Trophoblast cell (in vitro differentiated cells and primary cell): ENCODE measurements at regions not wholly inside any gene's neighbourhood (a gene's known extent, or its start where the extent isn't known, plus 50 kb on each side); places are given as distances from the start of the nearest gene placed in this dataset.
A peak's percentile ranks its signal among the peaks of the same experiment; 100 is the strongest.

ENCODE experiments used
- DNase-seq, 2 donors: peaks; one replicate each; pipeline ENCODE4 v3.0.0-alpha.2; 2016
- H2AFZ ChIP-seq: 2 replicates; pipeline ENCODE4 v1.6.1; 2013; ENCODE audit warnings: low read length, moderate library complexity, mild to moderate bottlenecking; ENCODE audit not compliant: insufficient read depth, poor library complexity
- H2AK5ac ChIP-seq: 2 replicates; pipeline ENCODE4 v1.6.1; 2013; ENCODE audit warnings: mild to moderate bottlenecking, low read length
- H2BK120ac ChIP-seq: 2 replicates; pipeline ENCODE4 v1.6.1; 2013; ENCODE audit warnings: low read length, mild to moderate bottlenecking, moderate library complexity; ENCODE audit not compliant: insufficient read depth, poor library complexity
- H2BK12ac ChIP-seq: 2 replicates; pipeline ENCODE4 v1.6.1; 2013; ENCODE audit warnings: mild to moderate bottlenecking, low read length, moderate library complexity
- H2BK5ac ChIP-seq: 2 replicates; pipeline ENCODE4 v1.6.1; 2013; ENCODE audit warnings: low read length, low read depth, moderate library complexity, mild to moderate bottlenecking; ENCODE audit not compliant: poor library complexity
- H3K14ac ChIP-seq: 2 replicates; pipeline ENCODE4 v1.6.1; 2013; ENCODE audit warnings: mild to moderate bottlenecking, low read length
- H3K18ac ChIP-seq: 2 replicates; pipeline ENCODE4 v1.6.1; 2013; ENCODE audit warnings: mild to moderate bottlenecking, low read length
- H3K23ac ChIP-seq: 2 replicates; pipeline ENCODE4 v1.6.1; 2013; ENCODE audit warnings: low read length
- H3K27ac ChIP-seq: 2 replicates; pipeline ENCODE4 v1.5.1; 2013; ENCODE audit warnings: low read depth, mild to moderate bottlenecking, inconsistent platforms, low read length, moderate library complexity
- H3K27me3 ChIP-seq: 2 replicates; pipeline ENCODE4 v1.6.1; 2013; ENCODE audit warnings: inconsistent platforms, mild to moderate bottlenecking, low read length, moderate library complexity; ENCODE audit not compliant: insufficient read depth
- H3K36me3 ChIP-seq, 2 experiments: 1 replicate in 1 of 2; 2 replicates in 1 of 2; pipeline ENCODE4 v1.6.1; 2013; ENCODE audit warnings: low read length in 2 of 2, mild to moderate bottlenecking in 2 of 2, moderate library complexity in 1 of 2; ENCODE audit not compliant: insufficient read depth in 2 of 2, control insufficient read depth in 1 of 2
- H3K4ac ChIP-seq: 2 replicates; pipeline ENCODE4 v1.6.1; 2013; ENCODE audit warnings: low read depth, mild to moderate bottlenecking, low read length, moderate library complexity
- H3K4me1 ChIP-seq, 2 experiments: 1 replicate in 1 of 2; 2 replicates in 1 of 2; pipeline ENCODE4 v1.6.1; 2013; ENCODE audit warnings: low read length in 2 of 2, mild to moderate bottlenecking in 2 of 2, moderate library complexity in 1 of 2; ENCODE audit not compliant: insufficient read depth in 2 of 2, control insufficient read depth in 1 of 2
- H3K4me2 ChIP-seq: 2 replicates; pipeline ENCODE4 v1.6.1; 2013; ENCODE audit warnings: inconsistent platforms, mild to moderate bottlenecking, low read length, moderate library complexity
- H3K4me3 ChIP-seq: 2 replicates; pipeline ENCODE4 v1.5.1; 2013; ENCODE audit warnings: mild to moderate bottlenecking, low read depth, low read length, inconsistent platforms
- H3K79me1 ChIP-seq: one replicate; pipeline ENCODE4 v1.6.1; 2013; ENCODE audit warnings: low read length
- H3K79me2 ChIP-seq: 2 replicates; pipeline ENCODE4 v1.6.1; 2013; ENCODE audit warnings: low read length, mild to moderate bottlenecking; ENCODE audit not compliant: control insufficient read depth, insufficient read depth, poor library complexity
- H3K9ac ChIP-seq: 2 replicates; pipeline ENCODE4 v1.6.1; 2013; ENCODE audit warnings: mild to moderate bottlenecking, low read length
- H3K9me3 ChIP-seq: 2 replicates; pipeline ENCODE4 v1.6.1; 2013; ENCODE audit warnings: low read depth, mild to moderate bottlenecking, control low read depth, inconsistent platforms, low read length; ENCODE audit not compliant: insufficient read depth
- H4K12ac ChIP-seq: 2 replicates; pipeline ENCODE4 v1.6.1; 2013; ENCODE audit warnings: low read depth, mild to moderate bottlenecking, low read length, moderate library complexity
- H4K8ac ChIP-seq: 2 replicates; pipeline ENCODE4 v1.6.1; 2013; ENCODE audit warnings: low read depth, mild to moderate bottlenecking, low read length, moderate library complexity
- H4K91ac ChIP-seq: one replicate; pipeline ENCODE4 v1.6.1; 2013; ENCODE audit warnings: low read depth, mild to moderate bottlenecking, low read length, moderate library complexity
- WGBS: extraction: QIAGEN DNeasy Blood & Tissue Kit; methylation state at CpG from one replicate; pipeline ENCODE4 v1.1.7; 2013; ENCODE audit warnings: missing lambda C conversion rate; ENCODE audit not compliant: insufficient read length, insufficient coverage; ENCODE audit errors: extremely low coverage; 5-methylcytosine and 5-hydroxymethylcytosine counted together

DNA sequence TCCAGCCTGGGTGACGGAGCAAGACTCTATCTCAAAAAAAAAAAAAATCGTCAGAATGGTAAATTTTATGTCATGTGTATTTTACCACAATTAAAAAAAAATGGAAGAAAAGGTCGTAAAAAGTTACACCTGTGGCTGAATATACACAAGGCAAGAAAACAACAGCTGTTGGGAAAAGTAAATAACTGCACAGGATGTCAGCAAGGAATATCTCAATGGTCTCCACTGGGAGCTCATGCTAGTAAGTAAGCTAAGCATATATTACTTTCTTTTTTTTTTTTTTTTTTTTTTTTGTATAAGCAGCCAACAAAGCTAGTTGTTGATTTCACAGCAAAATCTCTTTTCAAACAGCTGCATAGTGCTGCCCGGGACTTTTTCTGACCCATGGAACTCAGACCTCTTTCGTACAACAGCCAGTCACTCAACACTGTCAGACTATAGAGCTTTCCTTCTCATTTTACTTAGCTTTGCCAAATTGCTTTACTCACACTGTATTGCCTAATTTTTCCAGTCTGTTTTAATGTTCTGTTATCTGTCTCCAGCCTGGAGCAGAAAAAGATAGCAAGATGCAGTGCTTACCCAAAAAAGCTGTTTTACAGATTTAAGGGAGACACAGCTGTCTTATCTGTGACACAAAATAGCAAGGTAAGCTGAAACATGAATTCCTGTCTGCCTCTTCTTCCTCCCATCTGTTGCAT is 175.9 kb downstream of the ENC1 start:
- Histone ChIP-seq H3K79me1 (peaks cover 4% of the 10 kb centered on the region), H4K12ac (no peak overlapping the region), H2AFZ (no peak overlapping the region), H2BK5ac (no peak overlapping the region), H2BK120ac (no peak overlapping the region), H3K18ac (no peak overlapping the region), H3K4ac (no peak overlapping the region), H3K27me3 (no peaks in the 10 kb centered on the region), H3K9ac (no peak overlapping the region), H2BK12ac (no peak overlapping the region), H4K91ac (no peak overlapping the region), H3K14ac (no peak overlapping the region), H4K8ac (no peak overlapping the region), H3K4me1 (no peaks in the 10 kb centered on the region), H3K27ac (no peak overlapping the region), H2AK5ac (no peak overlapping the region), H3K9me3 (no peaks in the 10 kb centered on the region), H3K23ac (no peak overlapping the region), H3K79me2 (no peaks in the 10 kb centered on the region), H3K4me2 (no peak overlapping the region), H3K4me3 (no peak overlapping the region), H3K36me3 (no peaks in the 10 kb centered on the region)
- WGBS = no CpG with 5 or more reads among the region's 5 CpGs
- DNase-seq = no peak

DNA sequence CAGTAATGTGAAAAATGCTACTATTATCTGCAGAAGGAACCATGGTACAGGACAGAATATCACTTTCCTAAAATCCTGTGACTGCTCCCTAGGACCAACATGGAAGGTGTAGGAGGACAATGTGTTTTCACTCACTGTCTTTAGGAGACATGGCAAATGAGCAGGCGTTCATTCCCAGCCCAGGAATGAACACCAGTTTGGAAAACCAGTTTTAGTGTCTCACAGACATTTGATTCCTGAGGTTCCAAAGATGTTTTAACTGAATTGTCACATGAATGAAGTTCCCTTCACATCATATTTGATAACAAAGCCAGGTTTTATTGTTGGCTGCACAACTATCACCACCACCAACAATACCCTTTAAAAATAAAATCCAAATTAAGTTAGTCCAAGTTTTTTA is 178.2 kb downstream of the ENC1 start:
- Histone ChIP-seq H3K4me1 (no peaks in the 10 kb centered on the region), H3K9me3 (no peaks in the 10 kb centered on the region), H2BK5ac (no peak overlapping the region), H2BK120ac (no peak overlapping the region), H2AK5ac (no peak overlapping the region), H4K91ac (no peak overlapping the region), H3K18ac (no peak overlapping the region), H3K79me2 (no peaks in the 10 kb centered on the region), H3K27ac (no peak overlapping the region), H3K27me3 (no peaks in the 10 kb centered on the region), H4K8ac (no peak overlapping the region), H3K9ac (no peak overlapping the region), H3K36me3 (no peaks in the 10 kb centered on the region), H2BK12ac (no peak overlapping the region), H4K12ac (no peak overlapping the region), H3K4me2 (no peak overlapping the region), H2AFZ (no peak overlapping the region), H3K23ac (no peak overlapping the region), H3K14ac (no peak overlapping the region), H3K4ac (no peak overlapping the region), H3K79me1 (peaks cover 3% of the 10 kb centered on the region), H3K4me3 (no peak overlapping the region)
- DNase-seq = peak; percentile 52 to 75
- no CpG with 5 or more reads among the region's 1 CpG for WGBS

DNA sequence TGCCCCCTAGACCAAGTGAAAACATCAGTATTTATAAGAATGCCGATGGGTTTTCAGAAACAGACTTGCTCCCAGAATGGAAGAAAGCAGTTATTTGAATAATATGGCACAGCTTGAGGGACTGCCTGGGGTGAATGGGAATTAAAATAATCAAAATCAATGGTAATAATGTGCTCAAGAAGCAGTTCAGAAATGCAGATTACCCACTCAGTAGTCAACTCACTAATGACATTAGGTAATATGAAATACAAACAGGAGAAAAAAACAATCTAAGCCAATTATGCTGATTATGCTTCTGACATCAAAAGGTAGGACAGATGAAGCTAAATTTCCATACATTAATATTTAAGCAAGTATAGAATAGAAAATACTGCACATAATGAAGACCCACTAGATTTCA is 179.3 kb downstream of the ENC1 start:
- Histone ChIP-seq H2BK120ac (no peak overlapping the region), H3K27me3 (no peaks in the 10 kb centered on the region), H3K9me3 (no peaks in the 10 kb centered on the region), H3K9ac (no peak overlapping the region), H4K8ac (no peak overlapping the region), H2AK5ac (no peak overlapping the region), H3K18ac (no peak overlapping the region), H2BK12ac (no peak overlapping the region), H3K14ac (no peak overlapping the region), H4K12ac (no peak overlapping the region), H3K79me1 (peaks cover 3% of the 10 kb centered on the region), H3K23ac (no peak overlapping the region), H3K79me2 (no peaks in the 10 kb centered on the region), H3K27ac (no peak overlapping the region), H2BK5ac (no peak overlapping the region), H3K36me3 (no peaks in the 10 kb centered on the region), H3K4ac (no peak overlapping the region), H2AFZ (no peak overlapping the region), H4K91ac (no peak overlapping the region), H3K4me1 (no peaks in the 10 kb centered on the region), H3K4me3 (no peak overlapping the region), H3K4me2 (no peak overlapping the region)
- WGBS = no CpG with 5 or more reads among the region's 1 CpG
- DNase-seq = no peak

DNA sequence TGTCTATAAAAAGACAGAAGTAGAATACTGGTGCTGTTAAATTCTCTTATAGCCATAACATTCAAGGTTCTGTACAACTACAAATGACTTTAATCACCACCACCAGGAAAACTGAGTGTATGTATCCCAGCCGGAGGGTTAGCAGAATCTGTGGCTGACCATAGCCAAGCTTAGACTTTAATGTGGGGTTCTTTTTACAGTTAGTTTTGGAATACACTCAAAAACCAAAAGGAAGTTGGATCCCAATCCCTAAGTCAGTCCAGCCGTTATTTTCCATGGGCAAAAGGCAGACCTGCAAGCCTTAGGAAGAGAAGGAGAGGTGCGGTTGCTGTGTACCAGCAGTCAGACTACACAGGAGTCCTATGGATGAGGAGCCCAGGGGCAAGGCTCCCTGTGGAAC is 179.8 kb downstream of the ENC1 start:
- Histone ChIP-seq H4K91ac (peak overlapping the region; percentile 38), H3K9ac (no peak overlapping the region), H3K9me3 (no peaks in the 10 kb centered on the region), H4K12ac (no peak overlapping the region), H4K8ac (no peak overlapping the region), H3K36me3 (no peaks in the 10 kb centered on the region), H3K4me3 (no peak overlapping the region), H3K4me1 (no peaks in the 10 kb centered on the region), H2AFZ (no peak overlapping the region), H2AK5ac (no peak overlapping the region), H2BK5ac (no peak overlapping the region), H3K14ac (no peak overlapping the region), H3K79me2 (no peaks in the 10 kb centered on the region), H3K79me1 (peaks cover 3% of the 10 kb centered on the region), H3K23ac (peak overlapping the region; percentile 5), H2BK12ac (peak overlapping the region; percentile 9), H3K18ac (no peak overlapping the region), H2BK120ac (peak overlapping the region; percentile 14), H3K4ac (no peak overlapping the region), H3K4me2 (no peak overlapping the region), H3K27me3 (no peaks in the 10 kb centered on the region), H3K27ac (no peak overlapping the region)
- no CpG with 5 or more reads among the region's 3 CpGs for WGBS
- DNase-seq = no peak
